ENCODE measurements at regions not wholly inside any gene's neighbourhood (a gene's known extent, or its start where the extent isn't known, plus 50 kb on each side); places are given as distances from the start of the nearest gene placed in this dataset.

GRCh38 chr1:163531345-163531744, 209.6 kb downstream of the NUF2 start:
- no peak for TF ChIP-seq CTCF (IDR thresholded peaks at IDR 0.05; ENCODE audit: insufficient read depth, low read length)
- TF ChIP-seq, protein P1, sequence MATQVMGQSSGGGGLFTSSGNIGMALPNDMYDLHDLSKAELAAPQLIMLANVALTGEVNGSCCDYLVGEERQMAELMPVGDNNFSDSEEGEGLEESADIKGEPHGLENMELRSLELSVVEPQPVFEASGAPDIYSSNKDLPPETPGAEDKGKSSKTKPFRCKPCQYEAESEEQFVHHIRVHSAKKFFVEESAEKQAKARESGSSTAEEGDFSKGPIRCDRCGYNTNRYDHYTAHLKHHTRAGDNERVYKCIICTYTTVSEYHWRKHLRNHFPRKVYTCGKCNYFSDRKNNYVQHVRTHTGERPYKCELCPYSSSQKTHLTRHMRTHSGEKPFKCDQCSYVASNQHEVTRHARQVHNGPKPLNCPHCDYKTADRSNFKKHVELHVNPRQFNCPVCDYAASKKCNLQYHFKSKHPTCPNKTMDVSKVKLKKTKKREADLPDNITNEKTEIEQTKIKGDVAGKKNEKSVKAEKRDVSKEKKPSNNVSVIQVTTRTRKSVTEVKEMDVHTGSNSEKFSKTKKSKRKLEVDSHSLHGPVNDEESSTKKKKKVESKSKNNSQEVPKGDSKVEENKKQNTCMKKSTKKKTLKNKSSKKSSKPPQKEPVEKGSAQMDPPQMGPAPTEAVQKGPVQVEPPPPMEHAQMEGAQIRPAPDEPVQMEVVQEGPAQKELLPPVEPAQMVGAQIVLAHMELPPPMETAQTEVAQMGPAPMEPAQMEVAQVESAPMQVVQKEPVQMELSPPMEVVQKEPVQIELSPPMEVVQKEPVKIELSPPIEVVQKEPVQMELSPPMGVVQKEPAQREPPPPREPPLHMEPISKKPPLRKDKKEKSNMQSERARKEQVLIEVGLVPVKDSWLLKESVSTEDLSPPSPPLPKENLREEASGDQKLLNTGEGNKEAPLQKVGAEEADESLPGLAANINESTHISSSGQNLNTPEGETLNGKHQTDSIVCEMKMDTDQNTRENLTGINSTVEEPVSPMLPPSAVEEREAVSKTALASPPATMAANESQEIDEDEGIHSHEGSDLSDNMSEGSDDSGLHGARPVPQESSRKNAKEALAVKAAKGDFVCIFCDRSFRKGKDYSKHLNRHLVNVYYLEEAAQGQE (IDR thresholded peaks at IDR 0.05; ENCODE audit: insufficient replicate concordance, low read depth), result no peak

Measured in HL-60 (cell line).